ENCODE measurements at regions not wholly inside any gene's neighbourhood (a gene's known extent, or its start where the extent isn't known, plus 50 kb on each side); places are given as distances from the start of the nearest gene placed in this dataset.

DNA sequence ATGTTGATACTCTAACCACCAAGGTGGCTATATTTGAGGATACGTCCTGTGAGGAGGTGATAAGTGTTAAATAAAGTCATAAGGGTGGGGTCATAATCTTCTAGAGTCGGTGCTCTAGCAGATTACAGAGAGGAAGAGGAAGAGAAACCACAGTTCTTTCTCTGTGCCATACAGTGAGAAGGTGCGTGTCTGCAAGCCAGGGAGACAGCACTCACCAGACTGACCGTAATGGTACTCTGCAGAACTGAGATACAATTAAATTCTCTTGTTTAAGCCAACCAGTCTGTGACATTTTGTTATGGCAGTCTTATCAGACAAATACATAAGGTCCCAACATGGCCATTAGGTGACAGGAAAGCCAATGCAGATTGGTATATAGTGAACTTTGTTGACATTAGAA lies 480.9 kb upstream of the IGFBP7 start:
- TF ChIP-seq, protein P1, sequence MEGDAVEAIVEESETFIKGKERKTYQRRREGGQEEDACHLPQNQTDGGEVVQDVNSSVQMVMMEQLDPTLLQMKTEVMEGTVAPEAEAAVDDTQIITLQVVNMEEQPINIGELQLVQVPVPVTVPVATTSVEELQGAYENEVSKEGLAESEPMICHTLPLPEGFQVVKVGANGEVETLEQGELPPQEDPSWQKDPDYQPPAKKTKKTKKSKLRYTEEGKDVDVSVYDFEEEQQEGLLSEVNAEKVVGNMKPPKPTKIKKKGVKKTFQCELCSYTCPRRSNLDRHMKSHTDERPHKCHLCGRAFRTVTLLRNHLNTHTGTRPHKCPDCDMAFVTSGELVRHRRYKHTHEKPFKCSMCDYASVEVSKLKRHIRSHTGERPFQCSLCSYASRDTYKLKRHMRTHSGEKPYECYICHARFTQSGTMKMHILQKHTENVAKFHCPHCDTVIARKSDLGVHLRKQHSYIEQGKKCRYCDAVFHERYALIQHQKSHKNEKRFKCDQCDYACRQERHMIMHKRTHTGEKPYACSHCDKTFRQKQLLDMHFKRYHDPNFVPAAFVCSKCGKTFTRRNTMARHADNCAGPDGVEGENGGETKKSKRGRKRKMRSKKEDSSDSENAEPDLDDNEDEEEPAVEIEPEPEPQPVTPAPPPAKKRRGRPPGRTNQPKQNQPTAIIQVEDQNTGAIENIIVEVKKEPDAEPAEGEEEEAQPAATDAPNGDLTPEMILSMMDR (IDR thresholded peaks at IDR 0.05) = no peak
- TF ChIP-seq POLR2A (IDR thresholded peaks at IDR 0.05) = no peak
- no peak for TF ChIP-seq EP300 (IDR thresholded peaks at IDR 0.05)
- TF ChIP-seq POLR2AphosphoS5 (IDR thresholded peaks at IDR 0.05) = no peak

DNA sequence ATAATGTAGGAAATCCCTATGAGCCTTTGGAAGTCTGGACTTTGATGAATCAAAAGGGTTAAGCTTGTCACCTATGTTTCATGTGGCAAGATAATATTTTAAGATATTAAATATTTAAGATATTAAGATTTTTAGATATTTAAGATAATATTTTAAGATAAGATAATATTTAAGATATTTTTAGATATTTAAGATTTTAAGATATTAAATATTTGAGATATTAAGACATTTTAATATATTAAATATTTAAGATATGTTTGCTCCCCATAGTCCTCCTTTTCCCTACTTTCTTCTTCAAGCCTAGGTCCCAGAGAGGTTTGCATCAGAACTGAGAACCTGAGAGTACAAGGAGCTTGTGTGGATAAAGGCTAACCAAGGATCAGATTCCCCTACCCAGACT lies 478.4 kb upstream of the IGFBP7 start:
- TF ChIP-seq, protein P1 (IDR thresholded peaks at IDR 0.05) = no peak
- no peak for TF ChIP-seq POLR2AphosphoS5 (IDR thresholded peaks at IDR 0.05)
- TF ChIP-seq POLR2A (IDR thresholded peaks at IDR 0.05) = no peak
- TF ChIP-seq EP300 (IDR thresholded peaks at IDR 0.05) = no peak
- no peaks in the 10 kb centered on the region for H3K4me1 ChIP-seq
- no peaks in the 10 kb centered on the region for H3K27me3 ChIP-seq
- H3K27ac ChIP-seq = no peak overlapping the region
- H3K4me3 ChIP-seq = no peak overlapping the region
- H3K9me3 ChIP-seq = no peaks in the 10 kb centered on the region
- no peak for DNase-seq (ENCODE audit: low spot score in 2 of 2)
- H3K36me3 ChIP-seq = no peaks in the 10 kb centered on the region

More for the DNA sequence above, 480.9 kb upstream of the IGFBP7 start:
- Histone ChIP-seq H3K4me1 (no peaks in the 10 kb centered on the region), H3K9me3 (no peaks in the 10 kb centered on the region), H3K4me3 (no peak overlapping the region), H3K27ac (no peak overlapping the region), H3K27me3 (no peaks in the 10 kb centered on the region), H3K36me3 (no peaks in the 10 kb centered on the region)
- DNase-seq (ENCODE audit: low spot score in 2 of 2) = no peak
- 67% methylated on average over 4 of the region's 4 CpGs for WGBS

DNA sequence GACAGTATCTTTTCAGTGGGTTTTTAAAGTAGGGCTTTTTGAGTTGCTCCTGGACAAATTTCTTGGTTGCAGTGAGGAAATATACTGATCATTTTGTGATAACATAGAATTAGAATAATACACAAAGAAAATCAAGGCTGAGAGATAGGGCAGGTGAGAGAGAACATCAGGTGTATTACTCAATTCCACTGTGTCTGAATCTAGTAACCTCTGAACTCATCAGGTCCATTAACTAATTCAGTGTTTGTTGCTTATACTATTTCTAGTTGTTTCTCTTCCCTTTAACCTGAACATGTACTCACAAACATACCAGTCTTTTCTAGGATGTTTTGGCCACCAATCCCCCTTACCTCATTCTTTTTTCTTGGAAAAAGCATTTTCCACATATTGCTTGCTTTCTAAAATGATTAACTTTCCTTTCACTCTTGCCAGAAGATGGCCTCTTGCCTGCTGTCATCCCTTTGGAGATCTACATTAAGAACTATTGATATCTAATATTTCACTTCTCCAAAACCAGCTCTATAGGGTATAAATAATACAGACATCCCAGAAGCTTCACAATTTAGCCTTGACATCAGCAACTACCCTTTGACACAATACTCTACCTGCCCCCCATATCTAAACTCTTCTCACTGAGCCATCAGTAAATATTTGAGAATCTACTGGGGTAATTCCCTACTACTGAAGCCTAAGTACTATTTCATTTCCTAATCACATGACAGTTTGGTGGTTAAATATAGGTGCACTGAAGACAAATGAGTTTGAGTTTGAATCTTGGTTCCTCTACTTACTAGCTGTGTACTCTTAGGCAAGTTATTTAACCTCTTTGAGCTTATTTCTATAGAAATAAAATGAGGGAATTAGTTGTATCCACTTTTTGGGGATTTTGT lies 470.8 kb upstream of the IGFBP7 start:
- H3K27me3 ChIP-seq = no peaks in the 10 kb centered on the region
- no peaks in the 10 kb centered on the region for H3K36me3 ChIP-seq
- H3K4me1 ChIP-seq = no peaks in the 10 kb centered on the region
- no peak overlapping the region for H3K27ac ChIP-seq
- DNase-seq (ENCODE audit: low spot score in 2 of 2) = no peak
- TF ChIP-seq POLR2A (IDR thresholded peaks at IDR 0.05) = no peak
- TF ChIP-seq, protein P1 (IDR thresholded peaks at IDR 0.05) = no peak
- TF ChIP-seq POLR2AphosphoS5 (IDR thresholded peaks at IDR 0.05) = no peak
- no peak for TF ChIP-seq EP300 (IDR thresholded peaks at IDR 0.05)
- H3K9me3 ChIP-seq = no peaks in the 10 kb centered on the region
- no peak overlapping the region for H3K4me3 ChIP-seq

DNA sequence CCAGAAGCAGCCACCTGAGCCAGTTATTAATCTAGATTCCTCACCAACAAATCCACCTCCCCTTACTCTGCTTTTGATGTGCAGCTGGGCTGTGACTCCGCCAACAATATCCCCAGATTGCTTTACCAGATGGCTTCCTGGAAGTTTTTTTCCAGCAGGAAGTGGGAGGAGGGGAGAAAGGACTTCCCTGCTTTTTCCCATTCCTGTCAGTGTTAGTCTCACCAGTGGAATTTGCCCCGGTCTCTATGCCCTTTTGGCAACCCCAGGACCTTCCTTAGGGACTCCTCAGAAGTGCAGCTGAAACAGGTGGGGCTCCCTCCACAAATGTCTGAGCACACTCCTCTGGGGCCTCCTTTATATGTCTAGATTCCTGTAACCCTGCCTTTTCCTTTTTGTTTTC lies 465.2 kb upstream of the IGFBP7 start:
- Histone ChIP-seq H3K4me1 (no peaks in the 10 kb centered on the region), H3K27me3 (no peaks in the 10 kb centered on the region), H3K4me3 (no peak overlapping the region), H3K27ac (no peak overlapping the region), H3K36me3 (no peaks in the 10 kb centered on the region), H3K9me3 (no peaks in the 10 kb centered on the region)
- DNase-seq (ENCODE audit: low spot score in 2 of 2) = no peak
- 30% methylated on average over 2 of the region's 2 CpGs for WGBS
- no peak for TF ChIP-seq EP300 (IDR thresholded peaks at IDR 0.05)
- TF ChIP-seq POLR2AphosphoS5 (IDR thresholded peaks at IDR 0.05) = no peak
- TF ChIP-seq POLR2A (IDR thresholded peaks at IDR 0.05) = no peak
- TF ChIP-seq, protein P1 (IDR thresholded peaks at IDR 0.05) = no peak

DNA sequence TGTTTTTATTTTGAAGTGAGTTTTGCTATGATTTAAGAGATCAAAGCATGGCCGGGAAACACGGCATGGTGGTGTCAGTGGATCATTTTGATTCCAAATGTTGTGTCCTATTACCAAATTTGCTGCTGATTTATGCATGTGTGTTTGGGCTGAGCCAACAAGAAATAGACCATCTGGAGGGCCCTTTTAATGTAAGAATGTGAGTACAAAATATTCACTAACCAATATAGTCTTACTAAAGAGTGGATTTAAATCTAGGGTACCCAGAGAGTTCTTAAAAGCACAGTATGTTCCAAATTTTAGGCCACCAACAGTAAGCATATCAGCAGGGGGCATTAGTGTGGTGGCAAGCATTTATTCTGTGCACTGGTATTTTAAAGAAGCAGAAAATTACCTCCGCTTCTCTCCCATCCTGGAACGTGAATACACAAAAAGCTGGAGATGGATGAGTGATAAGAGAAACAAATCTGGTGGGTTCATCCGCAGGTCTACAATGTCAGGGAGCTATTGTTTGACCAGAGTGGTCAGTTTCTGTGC lies 444.4 kb upstream of the IGFBP7 start:
- Histone ChIP-seq H3K27me3 (no peaks in the 10 kb centered on the region), H3K36me3 (no peaks in the 10 kb centered on the region), H3K4me3 (no peak overlapping the region), H3K9me3 (no peaks in the 10 kb centered on the region), H3K27ac (no peak overlapping the region), H3K4me1 (no peaks in the 10 kb centered on the region)
- no peak for DNase-seq (ENCODE audit: low spot score in 2 of 2)
- 44% methylated on average over 5 of the region's 5 CpGs for WGBS
- no peak for TF ChIP-seq POLR2AphosphoS5 (IDR thresholded peaks at IDR 0.05)
- TF ChIP-seq EP300 (IDR thresholded peaks at IDR 0.05) = no peak
- TF ChIP-seq POLR2A (IDR thresholded peaks at IDR 0.05) = no peak
- TF ChIP-seq, protein P1 (IDR thresholded peaks at IDR 0.05) = no peak

Data from suprapubic skin (tissue), 4 donors.